ENCODE measurements at regions not wholly inside any gene's neighbourhood (a gene's known extent, or its start where the extent isn't known, plus 50 kb on each side); places are given as distances from the start of the nearest gene placed in this dataset.

DNA sequence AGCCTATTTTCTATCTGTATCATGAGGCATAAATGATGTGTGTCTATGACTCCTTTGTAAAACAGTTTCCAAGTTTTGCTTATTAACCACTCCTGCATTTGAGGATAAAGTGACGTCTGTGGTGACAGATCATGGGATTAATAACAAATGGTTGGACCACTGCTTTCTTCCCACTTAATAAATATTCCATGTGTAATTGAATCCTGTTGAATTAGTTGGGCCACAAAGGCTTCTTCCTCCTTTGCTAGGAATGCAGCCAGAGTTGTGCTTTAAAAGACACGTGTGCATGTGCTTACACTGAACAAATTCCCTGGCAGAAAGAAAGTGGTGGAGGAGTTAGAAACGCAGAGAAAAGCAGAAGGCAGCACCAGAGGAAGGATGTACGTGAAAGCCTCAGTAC lies 150.2 kb downstream of the ACTBL2 start:
- no peak for DNase-seq

- no peak for DNase-seq
Observed at GRCh38 chr5:57327561-57328367, 153.9 kb downstream of the GPBP1 start.

- no peak for DNase-seq
Observed at GRCh38 chr5:57325678-57326397, 152.0 kb downstream of the GPBP1 start.

GRCh38 chr5:57324861-57325260 lies 151.0 kb downstream of the GPBP1 start:
- DNase-seq, result no peak

DNA sequence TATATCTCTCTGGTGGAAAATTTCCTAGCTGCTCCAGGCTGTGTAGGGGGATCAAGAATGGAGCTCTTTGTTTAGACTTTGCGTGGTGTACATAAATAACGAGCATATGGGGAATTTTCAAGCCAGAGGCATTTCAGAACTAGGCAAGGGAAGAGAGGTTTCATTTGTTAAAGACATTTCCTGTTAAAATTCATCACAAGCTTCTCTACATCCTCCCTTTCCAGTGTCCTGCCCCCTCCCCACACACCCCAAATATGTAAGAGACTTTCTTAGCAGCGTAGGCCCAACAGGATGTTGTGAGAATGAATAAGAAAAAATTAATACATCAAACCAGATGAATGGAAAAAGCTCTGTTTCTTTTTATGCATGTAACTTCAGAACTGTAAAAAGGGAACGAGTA lies 150.3 kb downstream of the GPBP1 start:
- no peak for DNase-seq

DNA sequence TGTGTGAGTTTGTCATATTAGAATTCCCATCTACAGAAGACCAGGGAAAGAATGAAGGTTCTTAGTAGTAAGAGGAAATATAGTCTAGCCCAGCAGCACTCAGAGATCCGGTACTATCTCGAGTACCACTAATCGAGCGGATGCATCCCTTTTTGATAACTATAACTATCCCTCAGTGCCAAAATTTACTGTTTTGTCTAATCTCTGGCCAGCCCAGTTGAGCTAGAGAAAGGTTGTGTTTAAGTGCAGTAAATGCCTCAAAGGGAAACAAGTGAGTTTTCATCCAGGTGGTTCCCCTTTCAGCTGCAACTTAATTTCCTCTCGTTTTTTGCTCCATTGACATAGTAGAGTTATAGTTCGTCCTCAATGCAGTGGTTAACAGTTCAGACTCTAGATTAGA lies 146.7 kb downstream of the GPBP1 start:
- no peak for DNase-seq

GRCh38 chr5:57319628-57320027 lies 145.8 kb downstream of the GPBP1 start:
- DNase-seq, result no peak

DNA sequence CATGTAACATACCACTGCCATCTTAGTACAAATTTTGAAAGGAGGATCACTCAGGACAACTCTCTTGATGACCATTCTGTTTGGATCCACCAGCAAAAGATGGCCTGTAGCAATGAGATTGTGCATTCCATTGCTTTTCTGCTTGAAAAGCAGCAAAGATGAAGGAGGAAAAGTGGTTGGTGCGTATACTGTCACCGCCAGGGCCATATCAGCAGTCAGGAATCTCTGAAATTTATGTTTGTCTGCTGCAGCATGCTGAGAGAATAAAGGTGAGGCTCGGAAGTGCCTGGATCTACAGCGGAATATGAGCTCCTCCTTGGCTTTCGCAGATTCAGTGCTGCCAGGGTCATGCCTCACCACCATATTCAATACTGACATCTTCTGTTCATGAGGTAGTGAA lies 144.4 kb downstream of the GPBP1 start:
- DNase-seq, result no peak

GRCh38 chr5:57317341-57317740 lies 143.5 kb downstream of the GPBP1 start:
- no peak for DNase-seq

DNA sequence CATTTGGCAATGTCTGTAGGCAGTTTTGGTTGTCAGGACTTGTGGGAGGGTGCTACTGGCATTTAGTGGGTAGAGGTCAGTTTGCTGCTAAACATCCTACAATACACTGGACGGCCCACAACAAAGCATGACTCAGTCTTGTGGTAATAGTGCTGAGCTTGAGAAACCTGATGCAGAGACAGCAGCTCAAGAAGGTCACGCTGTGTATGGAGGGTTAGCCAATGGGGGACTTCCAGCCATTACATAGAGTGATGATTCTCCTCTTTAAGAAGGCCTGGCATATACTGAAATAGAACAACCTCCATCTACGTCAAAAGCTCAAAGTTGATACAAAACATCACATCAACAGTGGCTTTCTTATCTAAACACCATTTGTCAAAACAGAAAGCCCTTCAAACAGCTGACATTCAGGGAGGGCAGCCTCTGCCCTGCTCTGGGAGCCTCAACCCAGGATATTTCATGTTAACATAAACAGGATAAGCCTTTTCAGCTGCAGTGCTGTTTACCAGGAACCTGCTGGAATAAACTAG lies 143.0 kb downstream of the GPBP1 start:
- DNase-seq, result no peak

- DNase-seq, result no peak
Observed at GRCh38 chr5:57315941-57316340, 142.1 kb downstream of the GPBP1 start.

All from CD4-positive, alpha-beta T cell treated with Interleukin-4 for 1 hour (primary cell).